SK-N-SH (cell line): ENCODE measurements at regions not wholly inside any gene's neighbourhood (a gene's known extent, or its start where the extent isn't known, plus 50 kb on each side); places are given as distances from the start of the nearest gene placed in this dataset.
"Not testable (repeated sequence)": the region's sequence is repeated elsewhere in the genome, so short reads cannot be mapped to it uniquely, and the experiment has no call there.

Experiments
- CTCF ChIA-PET: fragments of 300-600, 350-600 bp; formaldehyde crosslinking; extraction: SDS; loops from one replicate; lab custom pipeline; 2021; lab: Yijun Ruan, JAX
- POLR2A ChIA-PET: fragments of 350-600 bp; sonication (Branson Sonifier 250); formaldehyde crosslinking; extraction: SDS; loops from one replicate; lab custom pipeline; 2020; ENCODE audit warnings: antibody characterized with exemption, inconsistent platforms; lab: Yijun Ruan, JAX
- DNase-seq: peaks from one replicate; pipeline ENCODE4 v3.0.0; 2012
- H2AFZ ChIP-seq: fragments of 200-600 bp; sonication (generic); 2 replicates; pipeline ENCODE4 v1.8.1; 2016; ENCODE audit warnings: antibody characterized with exemption, mild to moderate bottlenecking, low read depth
- H3F3A ChIP-seq: fragments of 200-600 bp; sonication (generic); replicated peaks from 2 replicates; pipeline ENCODE3; 2016; ENCODE audit warnings: antibody characterized with exemption, mild to moderate bottlenecking; ENCODE audit not compliant: insufficient read depth
- H3K27ac ChIP-seq, 2 experiments: fragments of 200-500 bp in 1 of 2; fragments of 200-600 bp in 1 of 2; sonication (Bioruptor generic) in 1 of 2; sonication (generic), shearing (Covaris generic) in 1 of 2; 2 replicates each; pipeline versions ENCODE4 v1.5.1 to v1.6.1; 2014 to 2016; ENCODE audit warnings: low read depth in 2 of 2, inconsistent platforms in 1 of 2, low read length in 1 of 2, mild to moderate bottlenecking in 1 of 2, mixed read lengths in 1 of 2
- H3K27me3 ChIP-seq: fragments of 200-600 bp; sonication (generic), shearing (Covaris generic); 2 replicates; pipeline ENCODE4 v1.6.1; 2016; ENCODE audit warnings: mixed run types; ENCODE audit not compliant: insufficient read depth
- H3K36me3 ChIP-seq, 2 experiments: fragments of 200-500 bp in 1 of 2; fragments of 200-600 bp in 1 of 2; sonication (Bioruptor generic) in 1 of 2; sonication (generic) in 1 of 2; replicated peaks in 1 of 2; 2 replicates each; pipeline versions ENCODE3 to v1.5.1; 2014 to 2016; ENCODE audit warnings: low read length in 1 of 2, mild to moderate bottlenecking in 1 of 2; ENCODE audit not compliant: insufficient read depth in 2 of 2, control insufficient read depth in 1 of 2
- H3K4me1 ChIP-seq, 2 experiments: fragments of 200-500 bp in 1 of 2; fragments of 200-600 bp in 1 of 2; sonication (Bioruptor generic) in 1 of 2; sonication (generic), shearing (Covaris generic) in 1 of 2; 2 replicates each; pipeline versions ENCODE4 v1.5.1 to v1.6.1; 2014 to 2016; ENCODE audit warnings: low read depth in 1 of 2, low read length in 1 of 2, mixed run types in 1 of 2; ENCODE audit not compliant: insufficient read depth in 2 of 2, control insufficient read depth in 1 of 2
- H3K4me2 ChIP-seq: fragments of 200-600 bp; sonication (generic), shearing (Covaris generic); 2 replicates; pipeline ENCODE4 v1.6.1; 2017; ENCODE audit warnings: mixed run types
- H3K4me3 ChIP-seq, 2 experiments: fragments of 200-500 bp in 1 of 2; fragments of 200-600 bp in 1 of 2; sonication (Bioruptor generic) in 1 of 2; sonication (generic), shearing (Covaris generic) in 1 of 2; 2 replicates each; pipeline versions ENCODE4 v1.5.1 to v1.8.1; 2014 to 2016; ENCODE audit warnings: low read depth in 2 of 2, inconsistent platforms in 1 of 2, low read length in 1 of 2, mild to moderate bottlenecking in 1 of 2, mixed read lengths in 1 of 2, moderate library complexity in 1 of 2
- H3K79me2 ChIP-seq: fragments of 200-600 bp; sonication (generic); 2 replicates; pipeline ENCODE4 v1.8.1; 2017; ENCODE audit warnings: mild to moderate bottlenecking; ENCODE audit not compliant: insufficient read depth
- H3K9ac ChIP-seq: fragments of 200-600 bp; sonication (generic); 2 replicates; pipeline ENCODE4 v1.6.1; 2017; ENCODE audit warnings: mixed run types
- H3K9me2 ChIP-seq: fragments of 200-600 bp; sonication (generic); 2 replicates; pipeline ENCODE4 v1.6.1; 2017; ENCODE audit warnings: mixed run types
- H3K9me3 ChIP-seq: fragments of 200-600 bp; sonication (generic); 2 replicates; pipeline ENCODE4 v1.6.1; 2017; ENCODE audit warnings: mixed run types, mild to moderate bottlenecking, moderate library complexity
- H4K20me1 ChIP-seq: fragments of 200-600 bp; sonication (generic); 2 replicates; pipeline ENCODE4 v1.6.1; 2017; ENCODE audit warnings: mild to moderate bottlenecking, mixed run types; ENCODE audit not compliant: insufficient read depth
- GATA2 ChIP-seq: sonication (generic); formaldehyde crosslinking; IDR thresholded peaks from 2 replicates; pipeline ENCODE4 v1.5.0; 2020; ENCODE audit warnings: mild to moderate bottlenecking, missing genetic modification reagents
- IRF3 ChIP-seq: fragments of 150-350 bp; IDR thresholded peaks from 2 replicates; pipeline ENCODE4 v1.6.1; 2016; ENCODE audit warnings: mild to moderate bottlenecking, low read depth, low read length
- WGBS: methylation state at CpG from one replicate; pipeline ENCODE4 v1.1.6; 2017; ENCODE audit warnings: low lambda C conversion rate; 5-methylcytosine and 5-hydroxymethylcytosine counted together

DNA sequence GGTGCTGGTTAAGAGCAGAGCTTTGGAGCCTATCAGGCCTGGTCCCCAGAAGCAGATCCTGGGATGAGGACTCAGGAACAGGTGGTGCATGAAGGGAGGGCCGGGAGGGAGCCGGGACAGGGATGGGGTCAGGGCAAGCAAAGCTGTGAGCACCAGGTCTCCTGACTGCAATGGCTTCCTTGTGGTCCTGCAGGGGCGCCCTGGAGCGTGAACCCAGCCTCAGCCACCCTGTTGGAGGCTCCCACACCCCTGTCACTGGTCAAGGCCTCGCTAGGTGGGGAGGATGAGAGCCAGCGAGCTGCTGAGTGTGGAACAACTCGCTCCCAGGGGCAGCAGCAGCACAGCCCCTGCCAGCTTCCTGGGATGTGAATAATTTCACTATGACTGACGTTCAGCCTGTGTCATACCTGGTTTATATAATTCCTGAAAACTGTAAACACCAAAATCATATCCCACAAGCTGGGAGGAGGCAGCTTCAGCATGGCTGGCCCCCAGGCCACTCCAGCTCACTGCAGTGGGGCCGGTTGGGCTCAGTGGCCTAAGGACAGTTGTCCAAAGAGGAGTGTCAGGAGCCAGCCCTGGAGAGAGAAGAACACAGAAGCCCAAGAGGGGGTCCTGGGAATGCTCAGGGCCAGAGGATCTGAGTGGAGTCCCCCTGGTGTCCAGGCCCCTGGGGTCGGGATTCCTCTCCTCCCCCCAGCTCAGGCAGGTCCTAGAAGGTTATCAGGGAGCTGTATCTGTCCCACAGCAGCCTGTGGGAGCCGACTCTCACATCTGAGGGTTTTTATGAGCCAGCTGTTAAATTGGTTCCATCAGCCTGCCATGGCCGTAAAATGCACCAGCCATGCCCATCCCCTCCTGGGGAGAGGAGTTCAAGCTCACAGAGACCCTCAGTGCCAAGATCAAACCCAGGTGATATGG, 272.9 kb downstream of the ADGRD1 start:
- Histone ChIP-seq H3K9me3 (no peaks in the 10 kb centered on the region), H3K79me2 (no peaks in the 10 kb centered on the region), H3K4me2 (no peak overlapping the region), H2AFZ (no peak overlapping the region), H3K4me1 (peaks cover 0 to 46% of the 10 kb centered on the region in 2 experiments; a peak in 1 of 4 replicates), H3K9me2 (no peaks in the 10 kb centered on the region), H3F3A (no peaks in the 10 kb centered on the region), H4K20me1 (no peaks in the 10 kb centered on the region), H3K36me3 (no peaks in the 10 kb centered on the region), H3K9ac (no peak overlapping the region), H3K27ac (no peak overlapping the region; a peak in 1 of 4 replicates), H3K4me3 (no peak overlapping the region), H3K27me3 (no peaks in the 10 kb centered on the region)
- ChIA-PET POLR2A (no interaction called here), CTCF (interaction anchor here (1.0 kb wide), 1 partner anchor 228 kb away, joined by 3 read pairs; no protein-coding TSS in a partner anchor)
- peak; percentile 47 for TF ChIP-seq GATA2 (CRISPR knock-in tag)
- no peak for TF ChIP-seq IRF3
- peak; percentile 57 for DNase-seq
- 17% methylated on average over 2 of the region's 12 CpGs for WGBS

- POLR2A ChIA-PET, H3K9ac ChIP-seq, H3K27ac ChIP-seq, H3K4me2 ChIP-seq, H3K4me3 ChIP-seq, H4K20me1 ChIP-seq, H3F3A ChIP-seq, H3K79me2 ChIP-seq, H2AFZ ChIP-seq, H3K9me3 ChIP-seq, H3K27me3 ChIP-seq, H3K9me2 ChIP-seq, DNase-seq, H3K36me3 ChIP-seq: not testable (repeated sequence)
- peaks cover 0 to 39% of the 10 kb centered on the region in 2 experiments; a peak in 1 of 4 replicates for H3K4me1 ChIP-seq
- CTCF ChIA-PET: interaction anchor here (0.6 kb wide), 1 partner anchor 95 kb away, joined by 3 read pairs; no protein-coding TSS in a partner anchor
- WGBS: 55% methylated on average over 4 of the region's 22 CpGs
These were observed 273.9 kb downstream of the ADGRD1 start for GRCh38 chr12:131227641-131228040.

GRCh38 chr12:131229079-131229425, 275.3 kb downstream of the ADGRD1 start:
- CTCF ChIA-PET: interaction anchor here (0.8 to 3.5 kb wide), 5 partner anchors 86 to 313 kb away, joined by 3 to 20 read pairs (median 5); no protein-coding TSS in a partner anchor
- H3K27me3 ChIP-seq, H3K9me3 ChIP-seq, H2AFZ ChIP-seq, H3K9ac ChIP-seq, H3K36me3 ChIP-seq, H3K4me2 ChIP-seq, POLR2A ChIA-PET, H3K4me3 ChIP-seq, H3K9me2 ChIP-seq, H3K79me2 ChIP-seq, H4K20me1 ChIP-seq, H3F3A ChIP-seq, DNase-seq: not testable (repeated sequence)
- WGBS: 60% methylated on average over 6 of the region's 7 CpGs
- Histone ChIP-seq H3K27ac (peak overlapping the region in 1 of 2 experiments; percentile 78; a peak in 2 of 4 replicates), H3K4me1 (peaks cover 0 to 39% of the 10 kb centered on the region in 2 experiments; a peak in 1 of 4 replicates)
